GM12865 (cell line): ENCODE measurements at regions not wholly inside any gene's neighbourhood (a gene's known extent, or its start where the extent isn't known, plus 50 kb on each side); places are given as distances from the start of the nearest gene placed in this dataset.

ENCODE experiments used
- DNase-seq: peaks from one replicate; pipeline ENCODE4 v3.0.0; 2010; ENCODE audit warnings: low read depth
- H3K4me3 ChIP-seq: 2 replicates; pipeline ENCODE4 v1.5.1; 2011; ENCODE audit warnings: mild to moderate bottlenecking, low read depth, low read length, control low read depth
- TF ChIP-seq, protein P1 (sequence below): IDR thresholded peaks from 2 replicates; pipeline ENCODE4 v1.5.1; 2011; ENCODE audit warnings: low read length, control low read depth, low read depth, inconsistent platforms; ENCODE audit not compliant: insufficient read depth; ENCODE audit errors: missing control alignments

DNA sequence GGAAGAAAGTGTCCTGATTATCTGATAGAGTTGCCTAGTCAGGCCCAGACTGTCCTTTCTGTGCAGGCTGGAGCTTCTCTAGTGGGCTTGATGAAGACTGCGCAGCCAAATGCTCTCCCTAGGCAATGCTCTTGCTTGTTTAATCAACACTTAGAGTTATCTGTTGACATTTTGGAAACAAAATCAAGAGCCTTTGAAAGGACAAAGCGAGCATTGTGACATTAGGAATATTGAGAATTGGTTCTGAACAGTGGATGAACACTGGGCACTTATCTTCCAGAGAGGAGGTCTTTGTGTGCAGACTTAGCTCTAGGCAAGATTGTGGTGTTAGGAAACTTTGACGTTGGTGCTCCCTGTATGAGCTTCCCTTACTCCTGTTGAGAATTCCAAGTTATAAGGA is 94.5 kb downstream of the DNTTIP2 start:
- DNase-seq, result no peak
- TF ChIP-seq, protein P1, sequence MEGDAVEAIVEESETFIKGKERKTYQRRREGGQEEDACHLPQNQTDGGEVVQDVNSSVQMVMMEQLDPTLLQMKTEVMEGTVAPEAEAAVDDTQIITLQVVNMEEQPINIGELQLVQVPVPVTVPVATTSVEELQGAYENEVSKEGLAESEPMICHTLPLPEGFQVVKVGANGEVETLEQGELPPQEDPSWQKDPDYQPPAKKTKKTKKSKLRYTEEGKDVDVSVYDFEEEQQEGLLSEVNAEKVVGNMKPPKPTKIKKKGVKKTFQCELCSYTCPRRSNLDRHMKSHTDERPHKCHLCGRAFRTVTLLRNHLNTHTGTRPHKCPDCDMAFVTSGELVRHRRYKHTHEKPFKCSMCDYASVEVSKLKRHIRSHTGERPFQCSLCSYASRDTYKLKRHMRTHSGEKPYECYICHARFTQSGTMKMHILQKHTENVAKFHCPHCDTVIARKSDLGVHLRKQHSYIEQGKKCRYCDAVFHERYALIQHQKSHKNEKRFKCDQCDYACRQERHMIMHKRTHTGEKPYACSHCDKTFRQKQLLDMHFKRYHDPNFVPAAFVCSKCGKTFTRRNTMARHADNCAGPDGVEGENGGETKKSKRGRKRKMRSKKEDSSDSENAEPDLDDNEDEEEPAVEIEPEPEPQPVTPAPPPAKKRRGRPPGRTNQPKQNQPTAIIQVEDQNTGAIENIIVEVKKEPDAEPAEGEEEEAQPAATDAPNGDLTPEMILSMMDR, result no peak
- no peak overlapping the region for H3K4me3 ChIP-seq

DNA sequence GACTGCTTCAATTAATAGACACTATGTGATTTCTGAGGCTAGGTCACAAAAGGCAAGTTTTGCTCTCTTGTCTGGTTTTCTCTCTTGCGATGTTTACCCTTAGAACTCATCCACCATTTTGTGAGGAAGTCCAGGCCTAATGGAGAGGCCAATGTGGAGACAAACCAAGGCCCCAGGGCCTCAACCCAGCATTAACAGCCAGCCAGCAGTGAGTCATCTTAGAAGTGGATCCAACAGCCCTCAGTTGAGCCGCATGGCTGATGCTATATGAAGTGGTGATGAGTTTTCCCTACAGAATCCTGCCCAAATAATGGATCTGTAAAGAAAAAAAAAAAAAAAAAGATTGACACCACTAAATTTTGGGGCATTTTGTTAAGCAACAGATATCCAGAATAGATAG is 95.1 kb downstream of the DNTTIP2 start:
- no peak overlapping the region for H3K4me3 ChIP-seq
- TF ChIP-seq, protein P1, result no peak
- DNase-seq, result no peak

DNA sequence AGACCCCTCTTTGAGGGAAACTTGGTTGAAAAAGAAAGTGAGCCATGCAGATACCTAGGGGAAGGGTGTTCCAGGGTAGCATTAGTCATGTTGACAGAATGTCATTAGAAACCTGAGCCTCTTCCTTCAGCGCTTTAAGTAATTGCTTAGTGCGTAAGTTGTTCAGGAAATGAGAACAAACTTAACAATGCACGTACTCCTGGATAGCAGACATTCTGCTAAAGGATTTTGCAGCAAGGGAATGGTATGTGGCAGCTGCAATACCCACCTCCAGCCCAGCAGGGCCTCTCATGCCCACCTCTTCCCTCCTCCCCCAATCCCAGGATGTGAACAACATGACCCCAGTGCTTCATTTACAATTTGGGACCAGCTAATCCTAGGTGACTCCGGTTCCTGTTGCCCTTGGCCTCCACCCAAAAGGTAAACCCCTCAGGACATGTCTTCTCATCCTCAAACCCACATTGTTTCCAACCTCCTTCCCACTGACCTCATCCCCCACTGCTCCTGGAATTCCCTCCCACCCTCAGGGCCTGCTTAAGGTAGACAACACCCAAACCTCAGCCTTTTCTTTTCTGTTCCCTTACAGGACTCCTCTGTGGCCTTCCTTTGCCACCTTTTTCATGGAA is 98.0 kb upstream of the BCAR3 start:
- TF ChIP-seq, protein P1, result no peak
- no peak for DNase-seq
- H3K4me3 ChIP-seq, result no peak overlapping the region

DNA sequence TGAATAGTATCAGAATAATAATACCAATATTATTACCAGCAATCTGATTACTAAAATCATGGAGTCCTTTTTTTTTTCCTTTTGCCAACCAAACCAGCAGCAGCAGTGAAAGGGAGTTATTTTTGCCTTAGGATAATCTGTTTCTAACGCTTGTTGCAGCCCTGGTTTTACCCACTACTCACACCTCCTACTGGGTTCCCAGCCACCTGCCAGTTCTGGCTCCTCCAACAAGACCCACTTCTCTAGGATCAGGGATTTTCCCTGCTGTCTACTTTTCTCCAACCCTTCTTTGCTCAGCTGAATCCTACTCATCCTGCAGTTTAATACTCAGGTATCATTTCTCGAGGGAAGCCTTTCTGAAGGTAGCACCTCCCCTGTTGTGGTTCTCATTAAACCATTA is 96.8 kb upstream of the BCAR3 start:
- H3K4me3 ChIP-seq, result no peak overlapping the region
- DNase-seq, result no peak
- TF ChIP-seq, protein P1, result no peak

DNA sequence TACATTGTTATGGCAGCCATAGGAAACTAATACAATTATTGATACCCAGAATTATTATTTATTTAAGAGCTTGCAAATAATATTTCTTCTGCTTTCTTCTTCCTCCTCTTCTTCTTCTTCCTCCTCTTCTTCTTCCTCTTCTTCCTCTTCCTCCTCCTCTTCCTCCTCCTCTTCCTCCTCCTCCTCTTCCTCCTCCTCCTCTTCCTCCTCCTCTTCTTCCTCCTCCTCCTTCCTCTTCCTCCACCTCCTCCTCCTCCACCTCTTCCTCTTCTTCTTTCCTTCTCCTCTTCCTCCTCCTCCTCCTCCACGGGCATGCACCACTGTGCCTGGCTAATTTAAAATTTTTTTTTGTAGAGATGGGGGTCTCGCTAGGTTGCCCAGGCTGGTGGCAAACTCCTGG is 95.6 kb upstream of the BCAR3 start:
- TF ChIP-seq, protein P1, result no peak
- DNase-seq, result no peak
- no peak overlapping the region for H3K4me3 ChIP-seq

DNA sequence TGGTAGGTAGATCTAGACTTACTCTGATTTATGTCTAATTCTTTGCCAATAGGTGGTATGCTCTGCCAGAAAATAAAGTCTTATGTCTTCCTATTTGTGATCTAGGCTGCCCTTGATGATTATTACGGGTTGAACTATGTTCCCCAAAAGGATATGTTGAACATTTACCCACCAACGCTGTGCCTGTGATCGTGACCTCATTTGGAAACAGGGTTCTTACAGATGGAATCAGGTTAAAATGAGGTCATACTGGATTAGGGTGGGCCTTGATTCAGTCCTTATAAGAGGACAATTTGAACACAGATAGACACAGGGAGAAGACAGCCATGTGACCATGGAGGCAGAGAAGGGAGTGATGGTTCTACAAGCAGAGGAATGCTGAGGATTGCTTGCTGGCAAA is 95.1 kb upstream of the BCAR3 start:
- TF ChIP-seq, protein P1, result no peak
- no peak overlapping the region for H3K4me3 ChIP-seq
- no peak for DNase-seq

DNA sequence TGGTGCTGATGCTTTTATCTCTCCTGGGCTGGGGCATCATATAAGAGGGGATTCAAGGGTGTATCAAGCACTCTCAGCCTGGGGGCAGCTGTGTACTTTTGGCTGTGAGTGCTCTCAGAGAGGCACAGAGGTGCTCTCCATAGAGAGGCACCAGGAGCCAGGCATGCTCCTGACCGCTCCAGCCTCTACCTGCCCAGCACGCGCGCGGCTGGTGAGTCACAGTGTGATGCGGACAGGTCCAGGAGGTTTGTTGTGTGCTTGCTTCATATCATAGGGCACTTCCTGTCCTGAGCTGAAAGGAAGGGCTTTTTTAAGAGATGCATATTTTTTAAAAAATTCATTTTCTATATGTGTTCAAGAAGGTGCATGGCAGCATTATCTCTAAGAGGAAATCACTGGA is 93.6 kb upstream of the BCAR3 start:
- no peak overlapping the region for H3K4me3 ChIP-seq
- DNase-seq, result no peak
- TF ChIP-seq, protein P1, result no peak
